ENCODE measurements at regions not wholly inside any gene's neighbourhood (a gene's known extent, or its start where the extent isn't known, plus 50 kb on each side); places are given as distances from the start of the nearest gene placed in this dataset.

- in situ Hi-C loops (cut with MboI) (no loop called here), intact Hi-C loops (cut with micrococcal nuclease; ENCODE audit: unreplicated experiment) (no loop called here)
- H4K20me1 ChIP-seq (ENCODE audit: control insufficient read depth, insufficient read depth): no peaks in the 10 kb centered on the region
- CTCF ChIA-PET: no interaction called here
- SMC1A ChIA-PET (ENCODE audit: uncharacterized antibody, unreplicated experiment): no interaction called here
- H3K36me3 ChIP-seq (ENCODE audit: control insufficient read depth in 2 of 2, insufficient read depth in 2 of 2, low read length in 1 of 2): no peaks in the 10 kb centered on the region
- H3K79me2 ChIP-seq (ENCODE audit: control insufficient read depth, insufficient read depth, low read length): no peaks in the 10 kb centered on the region
- no peaks in the 10 kb centered on the region for H3K27me3 ChIP-seq (replicated peaks in 1 of 2; ENCODE audit: control insufficient read depth in 2 of 2, insufficient read depth in 2 of 2, low read length in 1 of 2)
- RAD21 ChIA-PET (ENCODE audit: unreplicated experiment): no interaction called here
- H3K4me3 ChIP-seq: no peak overlapping the region
- H3K9me3 ChIP-seq (replicated peaks; ENCODE audit: control insufficient read depth, insufficient read depth, low read length): no peaks in the 10 kb centered on the region
- no peak for FAIRE-seq
- no peak for ATAC-seq
- no peak overlapping the region for H3K27ac ChIP-seq (ENCODE audit: control insufficient read depth, insufficient read depth)
- BruUV-seq (replicated peaks): no TSS peak
- H3K9ac ChIP-seq (ENCODE audit: control insufficient read depth, insufficient read depth, low read length): no peak overlapping the region
- DNase-seq (ENCODE audit: low read depth, low spot score): no peak
- H3K4me1 ChIP-seq (ENCODE audit: control insufficient read depth, insufficient read depth, low read length): no peaks in the 10 kb centered on the region
- POLR2A ChIA-PET: no interaction called here
- WGBS (ENCODE audit: insufficient coverage, insufficient replicate concordance, low lambda C conversion rate, missing lambda C conversion rate): 12% methylated on average over 3 of the region's 3 CpGs
- no peak overlapping the region for H3K4me2 ChIP-seq (ENCODE audit: control insufficient read depth, insufficient read depth)
- H2AFZ ChIP-seq (ENCODE audit: control insufficient read depth, low read depth, low read length): no peak overlapping the region
- TF ChIP-seq MTA2 (IDR thresholded peaks at IDR 0.05; ENCODE audit: low read depth) (no peak), PBX3 (IDR thresholded peaks at IDR 0.05; ENCODE audit: insufficient replicate concordance, low read depth, low read length) (no peak), IKZF2 (IDR thresholded peaks at IDR 0.05) (no peak), RAD21 (IDR thresholded peaks at IDR 0.05; ENCODE audit: insufficient read depth, low read depth, low read length) (no peak), IRF5 (IDR thresholded peaks at IDR 0.05; ENCODE audit: borderline replicate concordance) (no peak), ATF7 (IDR thresholded peaks at IDR 0.05; ENCODE audit: low read depth) (no peak), NKRF (conservative IDR thresholded peaks at IDR 0.05) (no peak), ZNF207 (IDR thresholded peaks at IDR 0.05; ENCODE audit: borderline replicate concordance) (no peak), ATF2 (IDR thresholded peaks at IDR 0.05; ENCODE audit: low read length) (no peak), NR2C2 (IDR thresholded peaks at IDR 0.05; ENCODE audit: borderline replicate concordance, control insufficient read depth, insufficient read length, low read depth) (no peak), SUPT20H (IDR thresholded peaks at IDR 0.05; ENCODE audit: borderline replicate concordance, control insufficient read depth, low read depth, low read length) (no peak), RELB (IDR thresholded peaks at IDR 0.05; ENCODE audit: low read depth) (no peak), BCL3 (IDR thresholded peaks at IDR 0.05; ENCODE audit: borderline replicate concordance, insufficient read depth, low read depth, low read length, poor library complexity, severe bottlenecking) (no peak), IKZF1 (conservative IDR thresholded peaks at IDR 0.05) (no peak)
These were observed 177.7 kb upstream of the MID1 start for GRCh38 chrX:10798041-10798440.
